NCI-H1694 (cell line): ENCODE measurements at regions not wholly inside any gene's neighbourhood (a gene's known extent, or its start where the extent isn't known, plus 50 kb on each side); places are given as distances from the start of the nearest gene placed in this dataset.
A peak's percentile ranks its signal among the peaks of the same experiment; 100 is the strongest.

Experiments
- DNase-seq: peaks from one replicate; lab custom pipeline; 2025; lab: John Stamatoyannopoulos, UW

GRCh38 chr2:144079803-144080202 is 440.1 kb downstream of the ZEB2 start:
- DNase-seq, result no peak

- DNase-seq, result no peak
Measured at GRCh38 chr2:144078802-144079724, 440.9 kb downstream of the ZEB2 start.

GRCh38 chr2:144078106-144078505 is 441.8 kb downstream of the ZEB2 start:
- peak; percentile 27 for DNase-seq

- no peak for DNase-seq
Measured at GRCh38 chr2:144074450-144074849, 445.5 kb downstream of the ZEB2 start.

GRCh38 chr2:144071461-144071860 is 448.5 kb downstream of the ZEB2 start:
- no peak for DNase-seq

GRCh38 chr2:144067506-144067905 is 452.4 kb downstream of the ZEB2 start:
- peak; percentile 32 for DNase-seq

GRCh38 chr2:144063602-144064001 is 456.3 kb downstream of the ZEB2 start:
- DNase-seq, result no peak

- no peak for DNase-seq
Measured at GRCh38 chr2:144054911-144055310, 465.0 kb downstream of the ZEB2 start.

- no peak for DNase-seq
Measured at GRCh38 chr2:144052083-144052482, 467.8 kb downstream of the ZEB2 start.

- DNase-seq, result no peak
Measured at GRCh38 chr2:144049137-144049536, 470.8 kb downstream of the ZEB2 start.

- DNase-seq, result no peak
Measured at GRCh38 chr2:144048631-144049060, 471.3 kb downstream of the ZEB2 start.

- DNase-seq, result no peak
Measured at GRCh38 chr2:144042751-144043150, 477.2 kb downstream of the ZEB2 start.

- DNase-seq, result no peak
Measured at GRCh38 chr2:144041612-144042011, 478.3 kb downstream of the ZEB2 start.

GRCh38 chr2:144040834-144041233 is 479.1 kb downstream of the ZEB2 start:
- DNase-seq, result no peak

GRCh38 chr2:144032566-144032965 is 487.4 kb downstream of the ZEB2 start:
- no peak for DNase-seq

GRCh38 chr2:144030791-144031190 is 489.1 kb downstream of the ZEB2 start:
- no peak for DNase-seq

GRCh38 chr2:144027593-144027992 is 492.3 kb downstream of the ZEB2 start:
- DNase-seq, result no peak

GRCh38 chr2:144026753-144027152 is 493.2 kb downstream of the ZEB2 start:
- DNase-seq, result no peak

- DNase-seq, result no peak
Measured at GRCh38 chr2:144020047-144020446, 499.9 kb downstream of the ZEB2 start.

GRCh38 chr2:144015655-144016245 is 504.2 kb downstream of the ZEB2 start:
- DNase-seq, result no peak

GRCh38 chr2:144015036-144015435 is 504.9 kb downstream of the ZEB2 start:
- no peak for DNase-seq

- no peak for DNase-seq
Measured at GRCh38 chr2:144014103-144014502, 505.8 kb downstream of the ZEB2 start.

- no peak for DNase-seq
Measured at GRCh38 chr2:144012304-144012703, 507.6 kb downstream of the ZEB2 start.
